ENCODE measurements at regions not wholly inside any gene's neighbourhood (a gene's known extent, or its start where the extent isn't known, plus 50 kb on each side); places are given as distances from the start of the nearest gene placed in this dataset.

DNA sequence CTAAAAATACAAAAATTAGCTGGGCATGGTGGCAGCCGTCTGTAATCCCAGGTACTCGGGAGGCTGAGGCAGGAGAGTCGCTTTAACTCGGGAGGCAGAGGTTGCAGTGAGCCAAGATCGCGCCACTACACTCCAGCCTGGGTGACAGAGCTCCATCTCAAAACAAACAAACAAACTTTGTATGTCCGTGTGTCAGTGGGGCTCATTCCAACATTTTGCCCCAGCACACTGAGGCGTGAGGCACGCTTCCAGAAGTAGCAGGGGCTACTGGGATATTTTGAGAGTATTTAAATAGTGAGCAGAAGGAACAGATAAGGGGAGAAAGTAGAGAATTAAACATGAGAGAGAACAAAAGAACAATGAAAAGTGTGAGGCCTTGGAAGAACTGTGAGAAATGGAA, 83.3 kb upstream of the TANK start:
- DNase-seq = no peak

DNA sequence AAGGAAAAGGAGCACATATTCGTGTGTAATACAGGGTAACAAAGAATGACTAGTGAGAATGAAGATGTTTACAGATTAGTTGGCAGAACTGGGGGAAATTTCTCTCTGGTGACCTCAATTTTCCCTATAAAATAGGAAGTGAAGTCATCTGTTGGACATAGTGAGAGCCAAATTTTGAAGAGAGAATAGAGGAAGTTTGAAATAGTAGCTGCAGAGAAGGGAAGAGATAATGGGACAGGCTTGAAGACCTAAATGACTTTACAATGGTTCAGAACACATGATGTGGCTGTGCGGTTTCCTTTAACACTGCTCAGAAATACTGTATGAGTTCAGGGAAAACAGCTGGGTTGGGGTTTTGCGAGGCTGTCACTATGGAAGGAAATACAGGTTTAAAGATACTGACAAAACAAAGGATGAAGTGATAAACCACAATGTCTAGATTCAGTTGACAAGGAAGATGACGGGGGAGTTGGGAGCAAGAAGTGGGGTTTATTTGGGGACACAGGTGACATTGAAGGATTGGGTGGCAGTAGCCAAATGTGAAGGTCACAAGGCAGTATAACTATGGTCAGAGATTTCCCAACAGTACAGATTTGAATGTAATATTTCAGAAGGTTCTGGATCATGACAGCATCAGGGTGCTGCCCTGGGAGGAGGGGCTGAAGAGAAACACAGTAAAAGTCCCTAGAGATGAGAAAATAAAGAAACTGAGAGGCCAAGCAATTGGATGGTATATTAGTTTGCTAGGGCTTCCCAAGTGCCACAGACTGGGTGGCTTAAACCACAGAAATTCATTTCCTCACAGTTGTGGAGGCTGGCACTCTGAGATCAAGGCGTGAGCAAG, 82.6 kb upstream of the TANK start:
- DNase-seq = no peak

DNA sequence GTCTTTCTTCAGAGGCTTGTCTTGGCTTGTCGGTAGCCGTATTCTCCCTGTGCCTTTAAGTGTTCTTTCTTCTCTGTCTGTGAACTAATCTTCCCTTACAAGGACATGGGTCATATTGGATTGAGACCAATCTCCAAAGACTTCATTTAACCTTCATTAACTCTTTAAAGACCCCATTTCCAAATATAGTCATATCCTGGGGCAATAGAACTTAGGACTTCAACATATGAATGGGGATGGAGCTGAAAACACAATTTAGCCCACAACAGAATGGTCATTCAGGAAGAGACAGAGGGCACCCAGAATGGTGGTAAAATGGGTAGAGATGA, 82.1 kb upstream of the TANK start:
- no peak for DNase-seq

DNA sequence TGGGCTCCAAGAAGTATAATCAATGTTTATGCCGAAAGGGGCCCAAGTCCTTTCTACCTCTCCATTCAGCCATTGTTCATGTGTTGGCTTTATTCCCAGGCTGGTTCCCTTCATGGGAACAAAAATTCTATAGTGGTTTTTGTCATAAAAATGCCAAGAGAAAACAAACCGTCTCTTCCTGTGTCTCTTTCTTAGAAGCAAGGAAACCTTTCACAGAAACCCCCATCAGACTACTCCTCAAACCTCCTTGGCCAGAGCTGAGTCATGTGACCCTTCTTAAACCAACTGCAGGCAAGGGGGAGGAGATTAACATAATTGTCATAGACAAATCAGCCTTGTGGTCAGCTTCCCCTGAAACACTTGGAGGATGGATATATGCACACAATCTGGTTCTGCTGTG, 75.1 kb upstream of the TANK start:
- DNase-seq = no peak

DNA sequence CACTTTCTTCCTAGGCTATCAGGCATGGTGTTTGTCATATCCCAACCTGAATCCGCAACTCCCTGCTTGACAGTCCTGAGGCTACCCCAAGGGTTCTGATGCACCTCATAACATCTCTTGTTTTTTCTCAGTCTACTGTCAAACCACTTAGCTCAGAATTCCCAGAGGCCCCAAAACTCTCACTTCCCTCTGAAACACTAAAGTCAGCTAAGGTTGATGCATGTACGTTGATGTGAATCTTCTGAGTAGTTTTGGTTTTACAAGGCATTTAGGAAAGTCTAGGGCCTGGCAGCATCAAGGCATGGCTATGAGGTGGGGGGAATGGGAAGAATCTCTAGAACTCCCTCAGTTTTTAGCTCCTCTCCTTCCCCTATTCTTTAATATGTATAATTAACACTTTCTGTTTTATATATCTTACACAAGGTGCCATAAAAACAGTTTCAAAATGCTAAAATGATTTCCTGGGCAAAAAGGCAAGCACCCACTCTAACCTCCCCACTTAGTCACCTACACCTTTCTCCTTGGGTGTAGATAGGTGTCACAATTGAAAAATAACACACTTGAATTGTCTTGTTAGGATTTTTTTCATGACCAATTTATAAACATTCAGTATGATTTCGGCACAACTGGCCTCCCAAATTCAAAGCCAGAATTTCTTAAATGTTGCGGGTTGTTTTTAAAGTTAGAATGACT, 71.4 kb upstream of the TANK start:
- DNase-seq = no peak

DNA sequence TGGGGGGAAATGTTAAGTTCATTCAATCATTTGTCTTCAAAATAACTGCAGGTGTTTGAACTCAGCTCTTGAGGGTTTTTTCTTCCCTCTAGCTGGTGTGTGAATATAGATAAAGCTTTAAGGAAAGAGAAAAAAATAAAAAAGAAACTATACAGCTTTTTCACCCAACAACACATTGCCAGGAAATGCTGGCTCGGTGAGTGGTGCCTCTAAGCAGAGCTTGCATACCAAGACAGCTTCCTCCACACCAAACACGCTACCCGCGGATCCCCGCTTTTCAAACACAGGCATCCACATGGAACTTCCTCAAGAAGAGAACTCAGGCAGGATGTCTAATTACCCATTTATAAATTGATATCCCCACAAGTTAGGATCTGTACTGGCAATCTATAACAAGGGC, 69.8 kb upstream of the TANK start:
- DNase-seq = no peak

DNA sequence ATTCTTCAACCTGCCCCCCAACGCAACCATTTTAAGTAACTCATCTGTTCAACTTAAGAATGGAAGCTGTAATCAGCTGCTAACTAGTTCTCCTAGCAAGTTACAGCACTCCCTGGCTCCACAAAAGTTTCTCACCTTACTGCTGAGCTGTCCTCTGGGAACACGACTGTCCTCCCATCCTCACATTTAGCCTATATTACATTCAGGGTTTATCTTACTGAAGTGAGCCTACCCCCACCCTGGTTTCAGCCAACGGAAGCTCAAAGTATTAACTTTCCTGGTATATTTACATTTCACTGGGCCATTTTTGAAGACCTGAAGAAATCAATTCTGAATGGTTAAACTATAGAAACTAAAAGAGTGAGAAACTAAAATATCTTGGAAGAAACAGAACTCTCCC, 64.9 kb upstream of the TANK start:
- DNase-seq = no peak

DNA sequence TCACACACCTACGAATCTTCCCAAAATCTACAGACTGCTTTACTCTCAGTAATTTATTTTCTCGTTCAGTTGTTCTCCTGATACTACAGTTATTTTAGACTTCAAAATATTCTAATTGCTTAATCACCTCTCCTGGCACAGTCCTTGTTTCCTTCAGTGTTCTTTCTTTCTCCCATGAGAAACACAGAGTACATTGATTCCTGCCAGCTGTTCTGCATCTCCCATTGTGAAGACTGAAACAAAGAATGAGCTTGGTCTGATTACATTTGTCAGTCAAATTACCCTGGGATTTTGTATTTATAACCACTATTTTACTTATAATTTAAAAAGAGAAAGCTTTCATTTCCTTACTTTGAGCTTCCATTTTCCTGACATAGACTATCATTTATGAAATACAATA, 63.9 kb upstream of the TANK start:
- no peak for DNase-seq

DNA sequence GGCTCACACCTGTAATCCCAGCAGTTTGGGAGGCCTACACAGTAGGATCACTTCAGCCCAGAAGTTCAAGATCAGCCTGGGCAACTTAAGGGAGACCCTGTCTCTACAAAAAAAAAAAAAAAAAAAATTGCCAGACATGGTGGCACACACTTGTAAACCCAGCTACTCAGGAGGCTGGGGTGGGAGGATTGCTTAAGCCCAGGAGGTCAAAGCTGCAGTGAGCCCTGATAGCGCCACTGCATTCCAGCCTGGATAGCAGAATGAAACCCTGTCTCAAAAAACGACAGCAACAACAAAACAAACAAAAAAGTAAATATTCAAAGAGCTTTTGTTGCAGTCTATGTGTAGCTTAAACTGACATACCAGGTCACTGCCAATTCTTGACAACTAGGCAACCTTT, 63.1 kb upstream of the TANK start:
- no peak for DNase-seq

DNA sequence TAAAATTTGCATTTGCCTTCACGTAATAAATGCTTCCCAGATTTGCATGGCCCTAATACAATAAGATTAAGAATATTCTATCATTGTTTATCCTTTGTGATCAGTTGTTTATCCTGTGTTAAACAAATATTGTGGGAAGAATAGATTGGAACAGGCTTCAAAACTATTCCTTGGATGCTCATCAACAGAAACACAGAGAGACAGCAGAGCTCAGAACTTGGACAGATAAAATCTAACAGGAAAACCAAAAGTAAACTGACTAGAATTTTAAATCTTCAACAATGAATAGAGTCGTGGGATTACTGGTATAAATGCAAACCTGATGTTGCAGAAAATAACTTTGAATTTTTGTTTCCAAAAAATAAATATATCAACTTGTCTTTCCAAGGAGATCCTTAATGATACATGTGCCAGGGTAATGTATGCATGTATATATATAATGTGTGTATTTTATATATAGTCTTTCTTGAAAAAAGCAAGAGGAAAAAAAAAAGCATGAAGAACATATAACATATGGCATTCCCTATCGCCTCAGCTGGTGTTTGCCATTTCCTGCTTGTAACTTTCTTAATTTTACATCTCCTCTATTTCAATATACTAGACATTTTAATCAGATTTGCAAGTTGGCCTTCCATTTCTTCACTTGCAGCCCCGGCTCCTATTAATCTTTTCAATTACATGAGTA, 59.9 kb upstream of the TANK start:
- no peak for DNase-seq

DNA sequence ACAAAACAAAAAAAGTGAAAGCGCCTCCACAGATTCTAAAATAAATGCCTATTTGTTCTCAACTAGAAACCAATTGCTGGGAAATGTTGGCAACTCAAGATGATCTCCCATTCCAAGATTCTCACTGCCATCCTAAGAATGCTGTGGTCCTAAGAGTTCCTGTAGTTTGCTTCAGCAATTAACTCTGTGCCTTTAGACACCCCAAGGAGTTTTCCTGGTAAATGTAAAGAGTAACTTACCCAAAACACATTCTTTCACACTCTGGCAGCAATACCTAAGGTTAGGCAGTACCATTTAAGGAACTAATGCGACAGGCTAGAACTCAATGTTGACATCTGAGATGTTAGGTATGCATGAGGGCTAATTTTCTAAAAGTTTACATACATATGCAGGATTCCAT, 58.8 kb upstream of the TANK start:
- DNase-seq = no peak

DNA sequence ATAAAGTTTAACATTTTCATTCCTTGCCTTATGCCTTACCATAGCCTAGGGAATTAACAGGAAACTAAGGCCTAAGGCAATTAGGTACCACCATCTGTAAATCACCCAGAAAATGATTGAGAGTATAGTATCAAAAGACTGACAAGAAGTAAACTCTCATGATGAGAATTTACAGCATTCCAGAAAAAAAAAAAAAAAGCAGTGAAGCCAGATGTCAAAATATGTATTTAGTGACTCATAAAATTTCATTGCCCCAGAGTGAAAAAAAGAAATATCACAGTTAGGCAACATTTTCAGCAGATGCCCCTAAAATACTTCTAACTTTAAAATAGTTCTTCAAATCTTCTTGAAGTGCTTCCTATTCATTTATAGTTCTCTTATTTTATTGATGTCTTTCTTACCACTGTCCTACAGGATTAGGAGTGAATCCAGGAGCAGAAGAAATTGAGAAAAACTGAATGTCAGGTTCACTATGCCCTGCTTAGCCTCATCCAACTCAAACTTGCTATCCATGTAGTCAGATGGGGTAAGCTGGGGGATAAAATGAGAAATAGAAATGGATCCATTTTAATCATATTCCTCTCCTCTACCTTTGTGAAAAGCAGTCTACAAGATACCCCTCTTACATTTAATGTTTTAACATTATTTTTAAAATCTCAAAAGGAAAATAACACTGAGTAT, 57.3 kb upstream of the TANK start:
- no peak for DNase-seq

DNA sequence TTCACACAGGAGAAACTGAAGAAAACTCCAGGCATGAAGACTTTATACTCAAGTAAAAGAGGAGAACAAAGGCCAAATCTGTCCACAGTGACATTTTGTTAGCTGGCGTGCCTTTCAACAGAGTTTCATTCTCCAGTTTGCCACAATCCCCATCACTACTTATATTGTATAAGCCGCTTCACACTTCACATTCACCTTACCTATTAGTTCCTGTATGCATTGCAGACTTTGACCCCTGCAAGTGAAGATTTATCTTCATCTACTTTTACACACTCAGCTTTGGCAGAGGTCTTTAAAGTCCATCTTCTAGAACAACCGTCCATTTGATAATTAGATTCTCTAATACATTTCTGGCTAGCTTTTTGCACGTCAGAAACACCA, 56.8 kb upstream of the TANK start:
- no peak for DNase-seq

DNA sequence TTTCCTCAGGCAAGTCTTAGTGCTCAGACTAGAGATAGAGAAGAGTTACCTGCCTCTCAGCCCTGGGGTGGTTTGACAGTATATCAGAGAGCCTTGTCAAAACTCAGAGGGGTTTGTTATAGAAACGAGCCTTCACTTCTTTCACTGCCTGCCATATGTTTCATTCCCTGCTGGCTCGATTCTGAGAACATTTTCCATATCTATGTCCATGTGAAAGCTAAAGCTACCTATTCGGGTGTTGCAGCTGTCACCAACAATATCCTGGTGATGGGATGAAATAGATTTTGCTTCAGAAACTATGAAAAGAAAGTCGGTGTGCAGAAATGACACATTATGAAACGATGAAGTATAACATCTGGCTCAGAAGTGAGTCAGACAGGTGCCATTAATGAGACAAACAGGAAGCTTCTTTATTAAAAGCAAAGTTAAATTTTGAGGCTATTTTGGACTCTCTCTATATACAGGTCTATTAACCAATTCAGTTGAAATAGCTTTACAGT, 56.1 kb upstream of the TANK start:
- no peak for DNase-seq

DNA sequence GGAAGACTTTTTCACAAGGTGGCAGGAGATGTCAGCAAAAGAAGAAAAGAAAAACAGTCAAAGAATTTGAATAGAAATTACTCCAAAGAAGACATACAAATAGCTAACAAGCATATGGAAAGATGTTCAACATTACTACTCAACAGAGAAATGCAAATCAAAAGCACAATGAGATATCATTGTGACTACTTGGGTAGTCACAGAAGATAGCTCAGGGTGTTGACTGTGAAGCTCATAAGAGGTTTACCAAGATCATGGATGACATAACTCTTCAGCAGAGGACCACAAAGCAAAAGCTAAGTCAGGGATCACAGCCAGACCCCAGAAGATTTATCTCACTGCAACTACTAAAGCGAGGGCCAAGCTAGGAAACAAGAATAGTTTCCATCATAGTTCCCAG, 53.0 kb upstream of the TANK start:
- DNase-seq = no peak
